Osteocyte (in vitro differentiated cells): ENCODE measurements at regions not wholly inside any gene's neighbourhood (a gene's known extent, or its start where the extent isn't known, plus 50 kb on each side); places are given as distances from the start of the nearest gene placed in this dataset.

Experiments used
- DNase-seq: peaks from one replicate; pipeline ENCODE4 v3.0.0; 2021; ENCODE audit warnings: mixed read lengths; ENCODE audit not compliant: unreplicated experiment; ENCODE audit errors: extremely low spot score
- H3K27ac Mint-ChIP-seq: one replicate; pipeline ENCODE4 v1.8.0; 2021; ENCODE audit warnings: mild to moderate bottlenecking, mixed read lengths; ENCODE audit not compliant: unreplicated experiment
- H3K27me3 Mint-ChIP-seq: one replicate; pipeline ENCODE4 v1.8.0; 2021; ENCODE audit warnings: mixed read lengths; ENCODE audit not compliant: unreplicated experiment
- H3K36me3 Mint-ChIP-seq: one replicate; pipeline ENCODE4 v1.8.0; 2021; ENCODE audit warnings: mixed read lengths; ENCODE audit not compliant: unreplicated experiment
- H3K4me1 Mint-ChIP-seq: one replicate; pipeline ENCODE4 v1.8.0; 2021; ENCODE audit warnings: mixed read lengths; ENCODE audit not compliant: unreplicated experiment
- H3K4me3 Mint-ChIP-seq: one replicate; pipeline ENCODE4 v1.8.0; 2021; ENCODE audit warnings: mild to moderate bottlenecking, moderate library complexity, mixed read lengths; ENCODE audit not compliant: unreplicated experiment
- H3K9me3 Mint-ChIP-seq: one replicate; pipeline ENCODE4 v1.8.0; 2021; ENCODE audit warnings: mixed read lengths; ENCODE audit not compliant: unreplicated experiment
- CTCF ChIP-seq: fragments of 200-600 bp; sonication (generic); IDR thresholded peaks from 2 replicates; pipeline ENCODE4 v1.5.0; 2021; ENCODE audit warnings: antibody characterized with exemption, mild to moderate bottlenecking, moderate library complexity

DNA sequence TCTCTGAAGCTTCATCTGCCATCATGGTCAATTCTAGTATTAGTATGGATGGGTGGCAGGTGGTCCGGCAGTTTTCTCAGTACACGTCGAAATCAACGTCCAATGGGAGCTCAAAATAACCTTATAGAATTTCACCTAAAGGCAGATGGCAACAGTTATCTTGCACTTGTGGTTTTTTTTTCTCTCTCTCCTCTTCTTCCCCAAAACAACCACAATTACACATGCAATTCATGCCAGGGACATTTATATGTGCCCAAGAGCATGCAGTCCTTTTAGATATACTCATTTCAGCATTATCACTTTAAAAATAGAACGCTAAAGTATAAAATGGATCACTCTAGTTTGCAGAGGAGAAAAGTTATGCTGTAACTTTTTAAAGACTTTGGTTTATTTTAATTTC is 1428.9 kb upstream of the WWC1 start:
- no peak for DNase-seq
- Mint-ChIP-seq H3K9me3 (peaks cover 11% of the 10 kb centered on the region), H3K36me3 (no peaks in the 10 kb centered on the region), H3K4me1 (no peaks in the 10 kb centered on the region), H3K4me3 (no peak overlapping the region), H3K27ac (no peak overlapping the region), H3K27me3 (no peaks in the 10 kb centered on the region)
- TF ChIP-seq CTCF = no peak

GRCh38 chr5:166865206-166865605 is 1426.2 kb upstream of the WWC1 start:
- peaks cover 5% of the 10 kb centered on the region for H3K9me3 Mint-ChIP-seq

DNA sequence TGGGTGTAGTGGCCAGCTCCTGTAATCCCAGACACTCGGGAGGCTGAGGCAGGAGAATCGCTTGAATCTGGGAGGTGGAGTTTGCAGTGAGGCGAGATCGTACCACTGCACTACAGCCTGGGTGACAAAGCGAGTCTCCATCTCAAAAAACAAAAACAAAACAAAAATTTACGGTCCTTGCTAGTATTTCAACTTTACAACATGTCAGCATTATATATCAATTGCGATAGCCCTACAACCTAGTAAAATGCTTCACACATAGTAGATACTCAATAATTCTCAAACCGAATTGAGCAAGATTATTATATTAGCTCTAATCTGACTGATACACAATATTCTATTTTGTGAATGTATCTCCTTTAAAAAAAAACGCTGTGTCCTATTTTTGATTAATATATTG is 1411.0 kb upstream of the WWC1 start:
- no peak for TF ChIP-seq CTCF
- H3K4me3 Mint-ChIP-seq = no peak overlapping the region
- no peak for DNase-seq
- no peak overlapping the region for H3K27ac Mint-ChIP-seq
- H3K4me1 Mint-ChIP-seq = no peaks in the 10 kb centered on the region
- peaks cover 23% of the 10 kb centered on the region for H3K9me3 Mint-ChIP-seq
- no peaks in the 10 kb centered on the region for H3K36me3 Mint-ChIP-seq
- no peaks in the 10 kb centered on the region for H3K27me3 Mint-ChIP-seq

More at GRCh38 chr5:166865206-166865605, 1426.2 kb upstream of the WWC1 start:
- no peaks in the 10 kb centered on the region for H3K4me1 Mint-ChIP-seq
- H3K27me3 Mint-ChIP-seq = no peaks in the 10 kb centered on the region
- H3K36me3 Mint-ChIP-seq = no peaks in the 10 kb centered on the region
- no peak for DNase-seq
- no peak overlapping the region for H3K4me3 Mint-ChIP-seq
- no peak for TF ChIP-seq CTCF
- no peak overlapping the region for H3K27ac Mint-ChIP-seq

GRCh38 chr5:166881802-166882201 is 1409.6 kb upstream of the WWC1 start:
- peaks cover 24% of the 10 kb centered on the region for H3K9me3 Mint-ChIP-seq
- H3K27me3 Mint-ChIP-seq = no peaks in the 10 kb centered on the region
- H3K36me3 Mint-ChIP-seq = no peaks in the 10 kb centered on the region
- H3K4me1 Mint-ChIP-seq = no peaks in the 10 kb centered on the region
- TF ChIP-seq CTCF = no peak
- H3K27ac Mint-ChIP-seq = no peak overlapping the region
- no peak overlapping the region for H3K4me3 Mint-ChIP-seq
- no peak for DNase-seq

GRCh38 chr5:166883016-166883415 is 1408.4 kb upstream of the WWC1 start:
- H3K9me3 Mint-ChIP-seq = peaks cover 28% of the 10 kb centered on the region
- H3K27ac Mint-ChIP-seq = no peak overlapping the region
- H3K4me3 Mint-ChIP-seq = no peak overlapping the region
- no peak for TF ChIP-seq CTCF
- no peaks in the 10 kb centered on the region for H3K4me1 Mint-ChIP-seq
- no peaks in the 10 kb centered on the region for H3K27me3 Mint-ChIP-seq
- H3K36me3 Mint-ChIP-seq = no peaks in the 10 kb centered on the region
- DNase-seq = no peak
